HCT116 (cell line): ENCODE measurements at regions not wholly inside any gene's neighbourhood (a gene's known extent, or its start where the extent isn't known, plus 50 kb on each side); places are given as distances from the start of the nearest gene placed in this dataset.

ENCODE experiments used
- ATAC-seq: fragments of 200-7000 bp; cut with Tn5 transposase; 2 replicates; pipeline ENCODE4 v1.9.1; 2020; ENCODE audit warnings: mild to moderate bottlenecking, moderate library complexity
- BruUV-seq: library from RNA; stranded (reverse); fragments of 400-500 nt; replicated peaks from 2 replicates; lab custom pipeline; 2021; lab: Mats Ljungman, UMichigan
- CTCF ChIA-PET: fragments of 300-600 bp; sonication (Branson Sonifier 250); formaldehyde crosslinking; loops from one replicate; lab custom pipeline; 2021; ENCODE audit warnings: antibody characterized with exemption; lab: Charles Lee
- POLR2A ChIA-PET: fragments of 300-600, 350-600 bp; sonication (Branson Sonifier 250); formaldehyde crosslinking; loops from one replicate; lab custom pipeline; 2021; ENCODE audit warnings: antibody characterized with exemption; lab: Charles Lee
- RAD21 ChIA-PET, 2 experiments: fragments of 300-600 bp; sonication (Branson Sonifier 250); formaldehyde crosslinking; loops; one replicate each; lab custom pipeline; 2023; ENCODE audit warnings: low total read pairs in 2 of 2; ENCODE audit not compliant: uncharacterized antibody in 2 of 2, unreplicated experiment in 2 of 2, low non-redundant PET in 1 of 2; lab: Charles Lee
- DNase-seq: peaks from one replicate; pipeline ENCODE4 v3.0.0-alpha.2; 2010; ENCODE audit warnings: low read depth, low spot score
- H2AFZ ChIP-seq: fragments of 200-600 bp; shearing (Covaris generic), sonication (generic); 2 replicates; pipeline ENCODE4 v1.6.1; 2017; ENCODE audit warnings: low read depth, mixed run types, mixed read lengths, antibody characterized with exemption, low read length; ENCODE audit not compliant: poor library complexity, severe bottlenecking
- H3K27ac ChIP-seq: 2 replicates; pipeline ENCODE4 v1.5.1; 2012; ENCODE audit warnings: low read depth, low read length
- H3K27me3 ChIP-seq: fragments of 200-600 bp; sonication (generic); 2 replicates; pipeline ENCODE4 v1.6.1; 2016; ENCODE audit warnings: mixed run types, low read length, mixed read lengths; ENCODE audit not compliant: insufficient read depth
- H3K36me3 ChIP-seq, 2 experiments: fragments of 200-500 bp in 1 of 2; fragments of 200-600 bp in 1 of 2; sonication (Bioruptor generic) in 1 of 2; sonication (generic) in 1 of 2; 2 replicates each; pipeline versions ENCODE4 v1.5.1 to v1.6.1; 2014 to 2016; ENCODE audit warnings: low read length in 2 of 2, inconsistent platforms in 1 of 2, mixed read lengths in 1 of 2, mixed run types in 1 of 2; ENCODE audit not compliant: insufficient read depth in 2 of 2, control insufficient read depth in 1 of 2
- H3K4me1 ChIP-seq, 2 experiments: fragments of 200-600 bp in 1 of 2; sonication (generic) in 1 of 2; 2 replicates each; pipeline versions ENCODE4 v1.5.1 to v1.6.1; 2012 to 2017; ENCODE audit warnings: low read length in 2 of 2, inconsistent platforms in 1 of 2, mild to moderate bottlenecking in 1 of 2, mixed read lengths in 1 of 2, mixed run types in 1 of 2, moderate library complexity in 1 of 2; ENCODE audit not compliant: insufficient read depth in 2 of 2, control insufficient read depth in 1 of 2
- H3K4me2 ChIP-seq: fragments of 200-600 bp; sonication (generic); 2 replicates; pipeline ENCODE4 v1.6.1; 2017; ENCODE audit warnings: mixed run types, low read length, mixed read lengths
- H3K4me3 ChIP-seq, 2 experiments: fragments of 200-600 bp in 1 of 2; sonication (generic) in 1 of 2; replicated peaks in 1 of 2; 2 replicates each; pipeline ENCODE4 v1.5.1; 2011 to 2016; ENCODE audit warnings: low read length in 2 of 2, control low read depth in 1 of 2, low read depth in 1 of 2, mild to moderate bottlenecking in 1 of 2, mixed read lengths in 1 of 2, mixed run types in 1 of 2
- H3K79me2 ChIP-seq: fragments of 200-600 bp; sonication (generic); 2 replicates; pipeline ENCODE4 v1.6.1; 2017; ENCODE audit warnings: mild to moderate bottlenecking, mixed run types, low read length, moderate library complexity, mixed read lengths; ENCODE audit not compliant: insufficient read depth
- H3K9ac ChIP-seq: fragments of 200-600 bp; sonication (generic); 2 replicates; pipeline ENCODE4 v1.6.1; 2016; ENCODE audit warnings: low read length, mixed read lengths
- H3K9me2 ChIP-seq: fragments of 200-600 bp; sonication (generic), shearing (Covaris generic); 2 replicates; pipeline ENCODE4 v1.6.1; 2017; ENCODE audit warnings: mixed run types, mild to moderate bottlenecking, moderate library complexity; ENCODE audit not compliant: insufficient read depth
- H3K9me3 ChIP-seq, 2 experiments: fragments of 200-500 bp in 1 of 2; fragments of 200-600 bp in 1 of 2; sonication (Bioruptor generic) in 1 of 2; sonication (generic) in 1 of 2; 2 replicates each; pipeline ENCODE4 v1.6.1; 2014 to 2017; ENCODE audit warnings: low read length in 2 of 2, mixed read lengths in 2 of 2, inconsistent platforms in 1 of 2, low read depth in 1 of 2, mild to moderate bottlenecking in 1 of 2, mixed run types in 1 of 2, moderate library complexity in 1 of 2; ENCODE audit not compliant: control insufficient read depth in 1 of 2, insufficient read depth in 1 of 2
- H4K20me1 ChIP-seq: fragments of 200-600 bp; sonication (generic), shearing (Covaris generic); 2 replicates; pipeline ENCODE4 v1.6.1; 2017; ENCODE audit warnings: mixed run types, mild to moderate bottlenecking, moderate library complexity; ENCODE audit not compliant: insufficient read depth
- CEBPB ChIP-seq: IDR thresholded peaks from 2 replicates; pipeline ENCODE4 v1.6.1; 2012; ENCODE audit warnings: low read depth
- EGR1 ChIP-seq: IDR thresholded peaks from 2 replicates; pipeline ENCODE4 v1.6.1; 2012; ENCODE audit warnings: low read depth
- EZH2 ChIP-seq: fragments of 200-600 bp; sonication (generic); IDR thresholded peaks from 2 replicates; pipeline ENCODE4 v1.6.1; 2017; ENCODE audit warnings: antibody characterized with exemption, mixed run types
- EZH2phosphoT487 ChIP-seq: fragments of 200-600 bp; IDR thresholded peaks from 2 replicates; pipeline ENCODE4 v1.6.1; 2018; ENCODE audit warnings: antibody characterized with exemption, borderline replicate concordance
- FOSL1 ChIP-seq: IDR thresholded peaks from 2 replicates; pipeline ENCODE4 v1.6.1; 2012; ENCODE audit warnings: low read depth
- POLR2A ChIP-seq: IDR thresholded peaks from 2 replicates; pipeline ENCODE4 v1.7.0; 2011; ENCODE audit warnings: borderline replicate concordance; ENCODE audit not compliant: insufficient read depth, insufficient read length; ENCODE audit errors: extremely low read depth
- POLR2AphosphoS5 ChIP-seq: IDR thresholded peaks from 2 replicates; pipeline ENCODE4 v1.6.1; 2011; ENCODE audit warnings: mild to moderate bottlenecking, low read depth, low read length, moderate library complexity
- SIN3A ChIP-seq: IDR thresholded peaks from 2 replicates; pipeline ENCODE4 v1.6.1; 2012; ENCODE audit warnings: low read depth
- SP1 ChIP-seq: IDR thresholded peaks from 2 replicates; pipeline ENCODE4 v1.6.1; 2012; ENCODE audit warnings: low read depth
- SRF ChIP-seq: IDR thresholded peaks from 2 replicates; pipeline ENCODE4 v1.6.1; 2012; ENCODE audit warnings: low read depth
- TCF7L2 ChIP-seq: IDR thresholded peaks from 2 replicates; pipeline ENCODE4 v1.7.0; 2011; ENCODE audit warnings: borderline replicate concordance, inconsistent platforms; ENCODE audit not compliant: insufficient read depth, insufficient read length; ENCODE audit errors: extremely low read depth
- YY1 ChIP-seq: IDR thresholded peaks from 2 replicates; pipeline ENCODE4 v1.6.1; 2011; ENCODE audit warnings: low read length, low read depth, moderate library complexity, mild to moderate bottlenecking; ENCODE audit not compliant: insufficient replicate concordance; ENCODE audit errors: extremely low read depth
- ZFX ChIP-seq: fragments of 450-650 bp; IDR thresholded peaks from 2 replicates; pipeline ENCODE4 v1.6.1; 2017
- ZNF274 ChIP-seq: fragments of 200-500 bp; sonication (Bioruptor generic); IDR thresholded peaks from 2 replicates; pipeline ENCODE4 v1.6.1; 2014; ENCODE audit warnings: mild to moderate bottlenecking, low read depth, low read length, inconsistent platforms
- intact Hi-C: fragments of 100-400 bp; cut with micrococcal nuclease; formaldehyde crosslinking; loops from 2 replicates; pipeline ENCODE4 v1.10.0; 2022
- TF ChIP-seq, protein P1 (sequence below): IDR thresholded peaks from 2 replicates; pipeline ENCODE4 v1.6.1; 2012
- TF ChIP-seq, protein P2 (sequence below): IDR thresholded peaks from 2 replicates; pipeline ENCODE4 v1.6.1; 2012
- TF ChIP-seq, protein P3 (sequence below), 3 experiments: fragments of 200-600 bp in 1 of 3; sonication (generic) in 1 of 3; IDR thresholded peaks in 2 of 3; conservative IDR thresholded peaks in 1 of 3; 2 replicates each; pipeline ENCODE4 v1.5.1; 2012 to 2017; ENCODE audit warnings: low read depth in 2 of 3, low read length in 2 of 3, antibody characterized with exemption in 1 of 3, borderline replicate concordance in 1 of 3, control low read depth in 1 of 3, mild to moderate bottlenecking in 1 of 3, mixed read lengths in 1 of 3, mixed run types in 1 of 3, moderate library complexity in 1 of 3; ENCODE audit not compliant: insufficient read depth in 1 of 3
- TF ChIP-seq, protein P4 (sequence below): IDR thresholded peaks from 2 replicates; pipeline ENCODE4 v1.6.1; 2011; ENCODE audit warnings: mild to moderate bottlenecking, low read length, moderate library complexity; ENCODE audit not compliant: insufficient replicate concordance; ENCODE audit errors: extremely low read depth
- TF ChIP-seq, protein P5 (sequence below): IDR thresholded peaks from 2 replicates; pipeline ENCODE4 v1.6.1; 2012; ENCODE audit warnings: low read depth

DNA sequence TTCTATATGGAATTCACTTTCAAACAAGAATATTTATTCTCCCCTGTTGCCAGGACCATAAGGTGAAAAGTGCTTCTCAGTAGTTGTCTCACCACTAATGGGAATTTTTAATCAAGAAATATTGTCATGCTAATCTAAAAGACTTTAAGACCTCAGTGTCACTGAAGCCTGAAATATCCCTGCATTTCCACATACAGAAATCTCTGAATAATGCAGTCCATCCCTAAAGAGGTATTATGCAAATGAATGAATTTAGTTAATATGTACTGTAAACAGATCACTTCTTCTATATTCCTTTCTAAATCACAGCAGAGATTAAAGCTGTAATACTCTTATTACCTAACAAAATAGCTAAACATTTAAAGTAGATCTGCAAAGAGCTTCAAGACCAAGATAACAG, 531.1 kb upstream of the CDH6 start:
- DNase-seq, result no peak
- H3K4me3 ChIP-seq, result no peak overlapping the region
- RAD21 ChIA-PET, result no interaction called here

More for the DNA sequence above, 531.1 kb upstream of the CDH6 start:
- H3K27ac ChIP-seq, result no peak overlapping the region
- H3K9ac ChIP-seq, result no peak overlapping the region
- no peaks in the 10 kb centered on the region for H3K9me2 ChIP-seq
- ChIA-PET CTCF (no interaction called here), POLR2A (no interaction called here)
- H2AFZ ChIP-seq, result no peak overlapping the region
- no peaks in the 10 kb centered on the region for H3K79me2 ChIP-seq
- no TSS peak for BruUV-seq
- no peak for ATAC-seq
- H3K36me3 ChIP-seq, result no peaks in the 10 kb centered on the region
- no peaks in the 10 kb centered on the region for H3K4me1 ChIP-seq
- no peak overlapping the region for H3K4me2 ChIP-seq
- H3K27me3 ChIP-seq, result no peaks in the 10 kb centered on the region
- TF ChIP-seq SRF (no peak), EZH2 (no peak), YY1 (no peak), TCF7L2 (no peak), SIN3A (no peak), FOSL1 (no peak), ZNF274 (no peak), EZH2phosphoT487 (no peak), ZFX (no peak), POLR2A (no peak), CEBPB (no peak), EGR1 (no peak), SP1 (no peak), POLR2AphosphoS5 (no peak)
- TF ChIP-seq, protein P1, sequence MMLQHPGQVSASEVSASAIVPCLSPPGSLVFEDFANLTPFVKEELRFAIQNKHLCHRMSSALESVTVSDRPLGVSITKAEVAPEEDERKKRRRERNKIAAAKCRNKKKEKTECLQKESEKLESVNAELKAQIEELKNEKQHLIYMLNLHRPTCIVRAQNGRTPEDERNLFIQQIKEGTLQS, result no peak
- TF ChIP-seq, protein P2, sequence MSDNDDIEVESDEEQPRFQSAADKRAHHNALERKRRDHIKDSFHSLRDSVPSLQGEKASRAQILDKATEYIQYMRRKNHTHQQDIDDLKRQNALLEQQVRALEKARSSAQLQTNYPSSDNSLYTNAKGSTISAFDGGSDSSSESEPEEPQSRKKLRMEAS, result no peak
- TF ChIP-seq, protein P3, sequence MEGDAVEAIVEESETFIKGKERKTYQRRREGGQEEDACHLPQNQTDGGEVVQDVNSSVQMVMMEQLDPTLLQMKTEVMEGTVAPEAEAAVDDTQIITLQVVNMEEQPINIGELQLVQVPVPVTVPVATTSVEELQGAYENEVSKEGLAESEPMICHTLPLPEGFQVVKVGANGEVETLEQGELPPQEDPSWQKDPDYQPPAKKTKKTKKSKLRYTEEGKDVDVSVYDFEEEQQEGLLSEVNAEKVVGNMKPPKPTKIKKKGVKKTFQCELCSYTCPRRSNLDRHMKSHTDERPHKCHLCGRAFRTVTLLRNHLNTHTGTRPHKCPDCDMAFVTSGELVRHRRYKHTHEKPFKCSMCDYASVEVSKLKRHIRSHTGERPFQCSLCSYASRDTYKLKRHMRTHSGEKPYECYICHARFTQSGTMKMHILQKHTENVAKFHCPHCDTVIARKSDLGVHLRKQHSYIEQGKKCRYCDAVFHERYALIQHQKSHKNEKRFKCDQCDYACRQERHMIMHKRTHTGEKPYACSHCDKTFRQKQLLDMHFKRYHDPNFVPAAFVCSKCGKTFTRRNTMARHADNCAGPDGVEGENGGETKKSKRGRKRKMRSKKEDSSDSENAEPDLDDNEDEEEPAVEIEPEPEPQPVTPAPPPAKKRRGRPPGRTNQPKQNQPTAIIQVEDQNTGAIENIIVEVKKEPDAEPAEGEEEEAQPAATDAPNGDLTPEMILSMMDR (IDR thresholded peaks at IDR 0.05 in 2 of 3, conservative IDR thresholded peaks at IDR 0.05 in 1 of 3; ENCODE audit: borderline replicate concordance in 1 of 3, insufficient read depth in 1 of 3, low read depth in 2 of 3, low read length in 2 of 3), result no peak
- TF ChIP-seq, protein P4, sequence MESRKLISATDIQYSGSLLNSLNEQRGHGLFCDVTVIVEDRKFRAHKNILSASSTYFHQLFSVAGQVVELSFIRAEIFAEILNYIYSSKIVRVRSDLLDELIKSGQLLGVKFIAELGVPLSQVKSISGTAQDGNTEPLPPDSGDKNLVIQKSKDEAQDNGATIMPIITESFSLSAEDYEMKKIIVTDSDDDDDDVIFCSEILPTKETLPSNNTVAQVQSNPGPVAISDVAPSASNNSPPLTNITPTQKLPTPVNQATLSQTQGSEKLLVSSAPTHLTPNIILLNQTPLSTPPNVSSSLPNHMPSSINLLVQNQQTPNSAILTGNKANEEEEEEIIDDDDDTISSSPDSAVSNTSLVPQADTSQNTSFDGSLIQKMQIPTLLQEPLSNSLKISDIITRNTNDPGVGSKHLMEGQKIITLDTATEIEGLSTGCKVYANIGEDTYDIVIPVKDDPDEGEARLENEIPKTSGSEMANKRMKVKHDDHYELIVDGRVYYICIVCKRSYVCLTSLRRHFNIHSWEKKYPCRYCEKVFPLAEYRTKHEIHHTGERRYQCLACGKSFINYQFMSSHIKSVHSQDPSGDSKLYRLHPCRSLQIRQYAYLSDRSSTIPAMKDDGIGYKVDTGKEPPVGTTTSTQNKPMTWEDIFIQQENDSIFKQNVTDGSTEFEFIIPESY, result no peak
- TF ChIP-seq, protein P5, sequence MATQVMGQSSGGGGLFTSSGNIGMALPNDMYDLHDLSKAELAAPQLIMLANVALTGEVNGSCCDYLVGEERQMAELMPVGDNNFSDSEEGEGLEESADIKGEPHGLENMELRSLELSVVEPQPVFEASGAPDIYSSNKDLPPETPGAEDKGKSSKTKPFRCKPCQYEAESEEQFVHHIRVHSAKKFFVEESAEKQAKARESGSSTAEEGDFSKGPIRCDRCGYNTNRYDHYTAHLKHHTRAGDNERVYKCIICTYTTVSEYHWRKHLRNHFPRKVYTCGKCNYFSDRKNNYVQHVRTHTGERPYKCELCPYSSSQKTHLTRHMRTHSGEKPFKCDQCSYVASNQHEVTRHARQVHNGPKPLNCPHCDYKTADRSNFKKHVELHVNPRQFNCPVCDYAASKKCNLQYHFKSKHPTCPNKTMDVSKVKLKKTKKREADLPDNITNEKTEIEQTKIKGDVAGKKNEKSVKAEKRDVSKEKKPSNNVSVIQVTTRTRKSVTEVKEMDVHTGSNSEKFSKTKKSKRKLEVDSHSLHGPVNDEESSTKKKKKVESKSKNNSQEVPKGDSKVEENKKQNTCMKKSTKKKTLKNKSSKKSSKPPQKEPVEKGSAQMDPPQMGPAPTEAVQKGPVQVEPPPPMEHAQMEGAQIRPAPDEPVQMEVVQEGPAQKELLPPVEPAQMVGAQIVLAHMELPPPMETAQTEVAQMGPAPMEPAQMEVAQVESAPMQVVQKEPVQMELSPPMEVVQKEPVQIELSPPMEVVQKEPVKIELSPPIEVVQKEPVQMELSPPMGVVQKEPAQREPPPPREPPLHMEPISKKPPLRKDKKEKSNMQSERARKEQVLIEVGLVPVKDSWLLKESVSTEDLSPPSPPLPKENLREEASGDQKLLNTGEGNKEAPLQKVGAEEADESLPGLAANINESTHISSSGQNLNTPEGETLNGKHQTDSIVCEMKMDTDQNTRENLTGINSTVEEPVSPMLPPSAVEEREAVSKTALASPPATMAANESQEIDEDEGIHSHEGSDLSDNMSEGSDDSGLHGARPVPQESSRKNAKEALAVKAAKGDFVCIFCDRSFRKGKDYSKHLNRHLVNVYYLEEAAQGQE, result no peak
- H3K9me3 ChIP-seq, result peaks cover 7 to 19% of the 10 kb centered on the region in 2 experiments; a peak in 2 of 4 replicates
- intact Hi-C loops, result no loop called here
- H4K20me1 ChIP-seq, result no peaks in the 10 kb centered on the region
